ENCODE measurements at regions not wholly inside any gene's neighbourhood (a gene's known extent, or its start where the extent isn't known, plus 50 kb on each side); places are given as distances from the start of the nearest gene placed in this dataset.

DNA sequence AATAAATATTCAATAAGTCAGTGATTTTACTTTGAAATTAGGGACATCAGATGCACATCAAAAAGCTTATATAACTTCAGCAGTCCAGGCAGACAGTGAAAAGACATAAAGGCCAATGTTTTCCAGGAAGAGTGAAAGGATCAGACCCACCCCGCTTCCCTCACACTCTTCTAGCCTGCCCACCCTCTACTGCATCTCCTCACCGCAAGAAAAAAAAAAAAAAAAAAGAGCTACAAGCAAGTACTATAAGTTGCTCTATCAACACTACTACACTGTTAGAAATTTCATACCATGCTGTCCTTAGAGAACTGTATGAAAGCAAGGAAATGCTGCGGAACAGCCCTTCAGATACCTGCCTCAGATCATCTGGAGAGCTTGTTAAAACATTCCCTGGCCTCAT, 240.8 kb downstream of the ZEB2 start:
- no peak for TF ChIP-seq CTCF (IDR thresholded peaks at IDR 0.05)
- Histone ChIP-seq H3K4me1 (no peaks in the 10 kb centered on the region), H3K36me3 (no peaks in the 10 kb centered on the region), H3K27ac (no peak overlapping the region), H3K4me3 (no peak overlapping the region), H3K9me3 (no peaks in the 10 kb centered on the region), H3K27me3 (no peaks in the 10 kb centered on the region)
- ATAC-seq, result no peak
- 92 to 94% methylated on average over 3 of the region's 3 CpGs for WGBS, 2 donors
- DNase-seq, result no peak
- intact Hi-C loops (cut with DNase I), result no loop called here
- FAIRE-seq, result no peak

GRCh38 chr2:144277622-144278354, 242.1 kb downstream of the ZEB2 start:
- Histone ChIP-seq H3K4me1 (no peaks in the 10 kb centered on the region), H3K4me3 (no peak overlapping the region), H3K27me3 (no peaks in the 10 kb centered on the region), H3K27ac (no peak overlapping the region), H3K36me3 (no peaks in the 10 kb centered on the region), H3K9me3 (no peaks in the 10 kb centered on the region)
- WGBS, 2 donors, result 92 to 95% methylated on average over 2 of the region's 2 CpGs
- intact Hi-C loops (cut with DNase I), result no loop called here
- DNase-seq, result no peak
- TF ChIP-seq CTCF (IDR thresholded peaks at IDR 0.05), result no peak
- no peak for FAIRE-seq
- ATAC-seq, result no peak

- intact Hi-C loops (cut with DNase I), result no loop called here
- Histone ChIP-seq H3K4me1 (no peaks in the 10 kb centered on the region), H3K27me3 (no peaks in the 10 kb centered on the region), H3K4me3 (no peak overlapping the region), H3K9me3 (no peaks in the 10 kb centered on the region), H3K36me3 (no peaks in the 10 kb centered on the region), H3K27ac (no peak overlapping the region)
- no peak for ATAC-seq
- no peak for DNase-seq
- TF ChIP-seq CTCF (IDR thresholded peaks at IDR 0.05), result no peak
- no peak for FAIRE-seq
These were observed 244.6 kb downstream of the ZEB2 start for GRCh38 chr2:144275340-144275739.

- no peak for FAIRE-seq
These were observed 245.8 kb downstream of the ZEB2 start for GRCh38 chr2:144274131-144274530.

More at GRCh38 chr2:144274131-144274530, 245.8 kb downstream of the ZEB2 start:
- no peak for TF ChIP-seq CTCF (IDR thresholded peaks at IDR 0.05)
- no peaks in the 10 kb centered on the region for H3K27me3 ChIP-seq
- WGBS, 2 donors, result 57 to 66% methylated on average over 2 of the region's 2 CpGs
- H3K9me3 ChIP-seq, result no peaks in the 10 kb centered on the region
- H3K36me3 ChIP-seq, result no peaks in the 10 kb centered on the region
- intact Hi-C loops (cut with DNase I), result no loop called here
- no peak overlapping the region for H3K4me3 ChIP-seq
- ATAC-seq (no peak), DNase-seq (no peak)
- no peaks in the 10 kb centered on the region for H3K4me1 ChIP-seq
- H3K27ac ChIP-seq, result no peak overlapping the region

All from pancreas (tissue), 10 donors.